HCT116 (cell line): ENCODE measurements at regions not wholly inside any gene's neighbourhood (a gene's known extent, or its start where the extent isn't known, plus 50 kb on each side); places are given as distances from the start of the nearest gene placed in this dataset.

Source experiments
- ATAC-seq: fragments of 200-7000 bp; cut with Tn5 transposase; 2 replicates; pipeline ENCODE4 v1.9.1; 2020; ENCODE audit warnings: mild to moderate bottlenecking, moderate library complexity
- BruUV-seq: library from RNA; stranded (reverse); fragments of 400-500 nt; replicated peaks from 2 replicates; lab custom pipeline; 2021; lab: Mats Ljungman, UMichigan
- CTCF ChIA-PET: fragments of 300-600 bp; sonication (Branson Sonifier 250); formaldehyde crosslinking; loops from one replicate; lab custom pipeline; 2021; ENCODE audit warnings: antibody characterized with exemption; lab: Charles Lee
- POLR2A ChIA-PET: fragments of 300-600, 350-600 bp; sonication (Branson Sonifier 250); formaldehyde crosslinking; loops from one replicate; lab custom pipeline; 2021; ENCODE audit warnings: antibody characterized with exemption; lab: Charles Lee
- RAD21 ChIA-PET, 2 experiments: fragments of 300-600 bp; sonication (Branson Sonifier 250); formaldehyde crosslinking; loops; one replicate each; lab custom pipeline; 2023; ENCODE audit warnings: low total read pairs in 2 of 2; ENCODE audit not compliant: uncharacterized antibody in 2 of 2, unreplicated experiment in 2 of 2, low non-redundant PET in 1 of 2; lab: Charles Lee
- DNase-seq: peaks from one replicate; pipeline ENCODE4 v3.0.0-alpha.2; 2010; ENCODE audit warnings: low read depth, low spot score
- H2AFZ ChIP-seq: fragments of 200-600 bp; shearing (Covaris generic), sonication (generic); 2 replicates; pipeline ENCODE4 v1.6.1; 2017; ENCODE audit warnings: low read depth, mixed run types, mixed read lengths, antibody characterized with exemption, low read length; ENCODE audit not compliant: poor library complexity, severe bottlenecking
- H3K27ac ChIP-seq: 2 replicates; pipeline ENCODE4 v1.5.1; 2012; ENCODE audit warnings: low read depth, low read length
- H3K27me3 ChIP-seq: fragments of 200-600 bp; sonication (generic); 2 replicates; pipeline ENCODE4 v1.6.1; 2016; ENCODE audit warnings: mixed run types, low read length, mixed read lengths; ENCODE audit not compliant: insufficient read depth
- H3K36me3 ChIP-seq, 2 experiments: fragments of 200-500 bp in 1 of 2; fragments of 200-600 bp in 1 of 2; sonication (Bioruptor generic) in 1 of 2; sonication (generic) in 1 of 2; 2 replicates each; pipeline versions ENCODE4 v1.5.1 to v1.6.1; 2014 to 2016; ENCODE audit warnings: low read length in 2 of 2, inconsistent platforms in 1 of 2, mixed read lengths in 1 of 2, mixed run types in 1 of 2; ENCODE audit not compliant: insufficient read depth in 2 of 2, control insufficient read depth in 1 of 2
- H3K4me1 ChIP-seq, 2 experiments: fragments of 200-600 bp in 1 of 2; sonication (generic) in 1 of 2; 2 replicates each; pipeline versions ENCODE4 v1.5.1 to v1.6.1; 2012 to 2017; ENCODE audit warnings: low read length in 2 of 2, inconsistent platforms in 1 of 2, mild to moderate bottlenecking in 1 of 2, mixed read lengths in 1 of 2, mixed run types in 1 of 2, moderate library complexity in 1 of 2; ENCODE audit not compliant: insufficient read depth in 2 of 2, control insufficient read depth in 1 of 2
- H3K4me2 ChIP-seq: fragments of 200-600 bp; sonication (generic); 2 replicates; pipeline ENCODE4 v1.6.1; 2017; ENCODE audit warnings: mixed run types, low read length, mixed read lengths
- H3K4me3 ChIP-seq, 2 experiments: fragments of 200-600 bp in 1 of 2; sonication (generic) in 1 of 2; replicated peaks in 1 of 2; 2 replicates each; pipeline ENCODE4 v1.5.1; 2011 to 2016; ENCODE audit warnings: low read length in 2 of 2, control low read depth in 1 of 2, low read depth in 1 of 2, mild to moderate bottlenecking in 1 of 2, mixed read lengths in 1 of 2, mixed run types in 1 of 2
- H3K79me2 ChIP-seq: fragments of 200-600 bp; sonication (generic); 2 replicates; pipeline ENCODE4 v1.6.1; 2017; ENCODE audit warnings: mild to moderate bottlenecking, mixed run types, low read length, moderate library complexity, mixed read lengths; ENCODE audit not compliant: insufficient read depth
- H3K9ac ChIP-seq: fragments of 200-600 bp; sonication (generic); 2 replicates; pipeline ENCODE4 v1.6.1; 2016; ENCODE audit warnings: low read length, mixed read lengths
- H3K9me2 ChIP-seq: fragments of 200-600 bp; sonication (generic), shearing (Covaris generic); 2 replicates; pipeline ENCODE4 v1.6.1; 2017; ENCODE audit warnings: mixed run types, mild to moderate bottlenecking, moderate library complexity; ENCODE audit not compliant: insufficient read depth
- H3K9me3 ChIP-seq, 2 experiments: fragments of 200-500 bp in 1 of 2; fragments of 200-600 bp in 1 of 2; sonication (Bioruptor generic) in 1 of 2; sonication (generic) in 1 of 2; 2 replicates each; pipeline ENCODE4 v1.6.1; 2014 to 2017; ENCODE audit warnings: low read length in 2 of 2, mixed read lengths in 2 of 2, inconsistent platforms in 1 of 2, low read depth in 1 of 2, mild to moderate bottlenecking in 1 of 2, mixed run types in 1 of 2, moderate library complexity in 1 of 2; ENCODE audit not compliant: control insufficient read depth in 1 of 2, insufficient read depth in 1 of 2
- H4K20me1 ChIP-seq: fragments of 200-600 bp; sonication (generic), shearing (Covaris generic); 2 replicates; pipeline ENCODE4 v1.6.1; 2017; ENCODE audit warnings: mixed run types, mild to moderate bottlenecking, moderate library complexity; ENCODE audit not compliant: insufficient read depth
- ATF3 ChIP-seq: IDR thresholded peaks from 2 replicates; pipeline ENCODE4 v1.6.1; 2012
- CBX3 ChIP-seq: IDR thresholded peaks from 2 replicates; pipeline ENCODE4 v1.6.1; 2012; ENCODE audit warnings: low read depth
- EGR1 ChIP-seq: IDR thresholded peaks from 2 replicates; pipeline ENCODE4 v1.6.1; 2012; ENCODE audit warnings: low read depth
- ELF1 ChIP-seq: IDR thresholded peaks from 2 replicates; pipeline ENCODE4 v1.6.1; 2012; ENCODE audit warnings: low read depth, borderline replicate concordance
- EZH2 ChIP-seq: fragments of 200-600 bp; sonication (generic); IDR thresholded peaks from 2 replicates; pipeline ENCODE4 v1.6.1; 2017; ENCODE audit warnings: antibody characterized with exemption, mixed run types
- EZH2phosphoT487 ChIP-seq: fragments of 200-600 bp; IDR thresholded peaks from 2 replicates; pipeline ENCODE4 v1.6.1; 2018; ENCODE audit warnings: antibody characterized with exemption, borderline replicate concordance
- FOSL1 ChIP-seq: IDR thresholded peaks from 2 replicates; pipeline ENCODE4 v1.6.1; 2012; ENCODE audit warnings: low read depth
- JUND ChIP-seq: IDR thresholded peaks from 2 replicates; pipeline ENCODE4 v1.6.1; 2012
- POLR2AphosphoS5 ChIP-seq: IDR thresholded peaks from 2 replicates; pipeline ENCODE4 v1.6.1; 2011; ENCODE audit warnings: mild to moderate bottlenecking, low read depth, low read length, moderate library complexity
- RAD21 ChIP-seq: IDR thresholded peaks from 2 replicates; pipeline ENCODE4 v1.6.1; 2012; ENCODE audit warnings: low read depth, mild to moderate bottlenecking
- SIN3A ChIP-seq: IDR thresholded peaks from 2 replicates; pipeline ENCODE4 v1.6.1; 2012; ENCODE audit warnings: low read depth
- SRF ChIP-seq: IDR thresholded peaks from 2 replicates; pipeline ENCODE4 v1.6.1; 2012; ENCODE audit warnings: low read depth
- TCF7L2 ChIP-seq: IDR thresholded peaks from 2 replicates; pipeline ENCODE4 v1.7.0; 2011; ENCODE audit warnings: borderline replicate concordance, inconsistent platforms; ENCODE audit not compliant: insufficient read depth, insufficient read length; ENCODE audit errors: extremely low read depth
- YY1 ChIP-seq: IDR thresholded peaks from 2 replicates; pipeline ENCODE4 v1.6.1; 2011; ENCODE audit warnings: low read length, low read depth, moderate library complexity, mild to moderate bottlenecking; ENCODE audit not compliant: insufficient replicate concordance; ENCODE audit errors: extremely low read depth
- ZNF274 ChIP-seq: fragments of 200-500 bp; sonication (Bioruptor generic); IDR thresholded peaks from 2 replicates; pipeline ENCODE4 v1.6.1; 2014; ENCODE audit warnings: mild to moderate bottlenecking, low read depth, low read length, inconsistent platforms
- intact Hi-C: fragments of 100-400 bp; cut with micrococcal nuclease; formaldehyde crosslinking; loops from 2 replicates; pipeline ENCODE4 v1.10.0; 2022
- TF ChIP-seq, protein P1 (sequence below): IDR thresholded peaks from 2 replicates; pipeline ENCODE4 v1.6.1; 2011; ENCODE audit warnings: mild to moderate bottlenecking, low read length, moderate library complexity; ENCODE audit not compliant: insufficient replicate concordance; ENCODE audit errors: extremely low read depth
- TF ChIP-seq, protein P2 (sequence below): IDR thresholded peaks from 2 replicates; pipeline ENCODE4 v1.6.1; 2012; ENCODE audit warnings: low read depth

DNA sequence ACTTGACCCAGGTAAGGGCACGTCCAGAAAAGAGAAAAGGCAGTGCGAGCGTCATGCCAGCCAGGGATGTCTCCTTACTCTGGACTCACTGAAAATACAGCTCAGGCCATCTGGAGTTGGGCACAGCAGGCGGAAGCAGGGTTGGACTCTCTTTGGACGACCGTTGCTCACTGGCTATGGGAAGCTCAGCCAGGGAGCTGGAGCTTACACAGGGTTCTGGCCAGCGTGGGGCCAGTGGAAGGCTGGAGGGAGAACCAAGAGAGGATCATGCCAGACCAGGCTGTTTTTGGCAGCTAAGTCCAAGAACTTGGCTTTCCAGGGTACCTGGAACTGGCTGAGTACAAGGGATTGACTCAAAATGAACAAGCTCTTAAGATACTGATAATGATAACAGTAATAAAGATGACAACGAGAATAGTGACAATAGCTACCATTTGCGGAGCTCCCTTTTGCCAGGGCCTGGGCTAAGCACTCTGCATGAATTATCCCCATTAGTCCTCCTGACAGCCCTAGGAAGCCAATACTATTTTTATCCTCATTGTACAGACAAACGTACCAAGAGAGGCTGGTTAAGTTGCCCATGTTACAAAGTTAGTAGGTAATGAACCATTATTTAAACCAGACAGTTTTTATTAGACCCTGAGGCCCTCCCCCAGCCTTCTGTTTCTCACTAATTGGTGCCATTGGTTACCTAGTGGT, 177.6 kb downstream of the PTPN20 start:
- TF ChIP-seq ZNF274 (no peak), FOSL1 (no peak), EGR1 (no peak), SRF (no peak), YY1 (no peak), TCF7L2 (no peak), EZH2 (no peak), JUND (no peak), POLR2AphosphoS5 (no peak), EZH2phosphoT487 (no peak), RAD21 (no peak), ATF3 (no peak), SIN3A (no peak), ELF1 (no peak), CBX3 (no peak)
- TF ChIP-seq, protein P1, sequence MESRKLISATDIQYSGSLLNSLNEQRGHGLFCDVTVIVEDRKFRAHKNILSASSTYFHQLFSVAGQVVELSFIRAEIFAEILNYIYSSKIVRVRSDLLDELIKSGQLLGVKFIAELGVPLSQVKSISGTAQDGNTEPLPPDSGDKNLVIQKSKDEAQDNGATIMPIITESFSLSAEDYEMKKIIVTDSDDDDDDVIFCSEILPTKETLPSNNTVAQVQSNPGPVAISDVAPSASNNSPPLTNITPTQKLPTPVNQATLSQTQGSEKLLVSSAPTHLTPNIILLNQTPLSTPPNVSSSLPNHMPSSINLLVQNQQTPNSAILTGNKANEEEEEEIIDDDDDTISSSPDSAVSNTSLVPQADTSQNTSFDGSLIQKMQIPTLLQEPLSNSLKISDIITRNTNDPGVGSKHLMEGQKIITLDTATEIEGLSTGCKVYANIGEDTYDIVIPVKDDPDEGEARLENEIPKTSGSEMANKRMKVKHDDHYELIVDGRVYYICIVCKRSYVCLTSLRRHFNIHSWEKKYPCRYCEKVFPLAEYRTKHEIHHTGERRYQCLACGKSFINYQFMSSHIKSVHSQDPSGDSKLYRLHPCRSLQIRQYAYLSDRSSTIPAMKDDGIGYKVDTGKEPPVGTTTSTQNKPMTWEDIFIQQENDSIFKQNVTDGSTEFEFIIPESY: no peak
- TF ChIP-seq, protein P2, sequence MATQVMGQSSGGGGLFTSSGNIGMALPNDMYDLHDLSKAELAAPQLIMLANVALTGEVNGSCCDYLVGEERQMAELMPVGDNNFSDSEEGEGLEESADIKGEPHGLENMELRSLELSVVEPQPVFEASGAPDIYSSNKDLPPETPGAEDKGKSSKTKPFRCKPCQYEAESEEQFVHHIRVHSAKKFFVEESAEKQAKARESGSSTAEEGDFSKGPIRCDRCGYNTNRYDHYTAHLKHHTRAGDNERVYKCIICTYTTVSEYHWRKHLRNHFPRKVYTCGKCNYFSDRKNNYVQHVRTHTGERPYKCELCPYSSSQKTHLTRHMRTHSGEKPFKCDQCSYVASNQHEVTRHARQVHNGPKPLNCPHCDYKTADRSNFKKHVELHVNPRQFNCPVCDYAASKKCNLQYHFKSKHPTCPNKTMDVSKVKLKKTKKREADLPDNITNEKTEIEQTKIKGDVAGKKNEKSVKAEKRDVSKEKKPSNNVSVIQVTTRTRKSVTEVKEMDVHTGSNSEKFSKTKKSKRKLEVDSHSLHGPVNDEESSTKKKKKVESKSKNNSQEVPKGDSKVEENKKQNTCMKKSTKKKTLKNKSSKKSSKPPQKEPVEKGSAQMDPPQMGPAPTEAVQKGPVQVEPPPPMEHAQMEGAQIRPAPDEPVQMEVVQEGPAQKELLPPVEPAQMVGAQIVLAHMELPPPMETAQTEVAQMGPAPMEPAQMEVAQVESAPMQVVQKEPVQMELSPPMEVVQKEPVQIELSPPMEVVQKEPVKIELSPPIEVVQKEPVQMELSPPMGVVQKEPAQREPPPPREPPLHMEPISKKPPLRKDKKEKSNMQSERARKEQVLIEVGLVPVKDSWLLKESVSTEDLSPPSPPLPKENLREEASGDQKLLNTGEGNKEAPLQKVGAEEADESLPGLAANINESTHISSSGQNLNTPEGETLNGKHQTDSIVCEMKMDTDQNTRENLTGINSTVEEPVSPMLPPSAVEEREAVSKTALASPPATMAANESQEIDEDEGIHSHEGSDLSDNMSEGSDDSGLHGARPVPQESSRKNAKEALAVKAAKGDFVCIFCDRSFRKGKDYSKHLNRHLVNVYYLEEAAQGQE: no peak
- no peak for DNase-seq
- no peaks in the 10 kb centered on the region for H3K4me1 ChIP-seq
- H3K27ac ChIP-seq: no peak overlapping the region
- no TSS peak for BruUV-seq
- H3K9ac ChIP-seq: no peak overlapping the region
- ATAC-seq: no peak
- H3K79me2 ChIP-seq: no peaks in the 10 kb centered on the region
- intact Hi-C loops: no loop called here
- no peak overlapping the region for H2AFZ ChIP-seq
- H3K4me3 ChIP-seq: no peak overlapping the region
- ChIA-PET POLR2A (no interaction called here), CTCF (no interaction called here), RAD21 (no interaction called here)
- H4K20me1 ChIP-seq: no peaks in the 10 kb centered on the region
- H3K4me2 ChIP-seq: no peak overlapping the region
- H3K36me3 ChIP-seq: no peaks in the 10 kb centered on the region
- H3K9me2 ChIP-seq: no peaks in the 10 kb centered on the region
- H3K9me3 ChIP-seq: no peaks in the 10 kb centered on the region
- no peaks in the 10 kb centered on the region for H3K27me3 ChIP-seq
